ENCODE measurements at regions not wholly inside any gene's neighbourhood (a gene's known extent, or its start where the extent isn't known, plus 50 kb on each side); places are given as distances from the start of the nearest gene placed in this dataset.

DNA sequence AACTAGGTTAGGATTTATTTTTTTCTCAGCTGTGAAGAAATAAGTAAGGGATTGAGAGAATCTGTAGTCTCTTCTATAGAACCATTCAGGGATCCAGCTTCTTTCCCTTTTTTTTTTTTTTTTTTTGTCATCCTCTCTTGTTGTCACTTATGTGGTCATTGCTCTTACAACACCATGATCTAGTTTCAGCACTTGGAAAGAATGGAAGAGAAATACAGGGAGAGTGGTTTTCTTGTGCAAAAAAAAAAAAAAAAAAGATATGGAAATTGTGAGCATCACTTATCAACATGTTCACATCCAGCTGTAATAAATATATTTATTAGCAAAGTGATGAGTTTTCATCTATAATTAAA is 599.3 kb downstream of the SLC6A15 start:
- no peak for DNase-seq (ENCODE audit: extremely low spot score)
- no peak overlapping the region for H3K27ac ChIP-seq (ENCODE audit: low read depth)
- no peaks in the 10 kb centered on the region for H3K4me1 ChIP-seq (ENCODE audit: insufficient read depth)
- no peak overlapping the region for H3K4me3 ChIP-seq (ENCODE audit: low read depth, low read length)
- no peaks in the 10 kb centered on the region for H3K36me3 ChIP-seq (ENCODE audit: insufficient read depth)

DNA sequence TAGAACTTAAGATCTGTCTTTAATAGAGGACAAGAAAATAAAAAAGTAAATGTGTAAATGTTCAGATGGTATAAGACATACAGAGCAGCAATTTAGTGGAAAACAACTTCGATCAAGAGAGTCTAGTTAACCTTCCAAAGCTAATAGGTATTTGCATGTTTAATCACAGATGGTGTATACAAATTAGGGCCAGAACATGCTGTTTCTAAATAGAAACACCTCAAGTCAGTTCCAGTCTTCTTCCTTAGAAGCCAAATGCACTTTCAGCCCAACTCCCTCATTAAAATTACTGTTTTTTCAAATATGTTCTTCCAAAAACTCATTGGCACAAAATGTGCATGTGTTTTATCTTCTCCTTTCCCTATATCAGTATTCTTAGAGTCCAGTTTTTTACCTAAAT is 604.4 kb downstream of the SLC6A15 start:
- no peak overlapping the region for H3K4me3 ChIP-seq (ENCODE audit: low read depth, low read length)
- no peaks in the 10 kb centered on the region for H3K36me3 ChIP-seq (ENCODE audit: insufficient read depth)
- no peak for DNase-seq (ENCODE audit: extremely low spot score)
- no peaks in the 10 kb centered on the region for H3K4me1 ChIP-seq (ENCODE audit: insufficient read depth)
- WGBS: 89% methylated on average over 1 of the region's 1 CpG
- no peak overlapping the region for H3K27ac ChIP-seq (ENCODE audit: low read depth)

DNA sequence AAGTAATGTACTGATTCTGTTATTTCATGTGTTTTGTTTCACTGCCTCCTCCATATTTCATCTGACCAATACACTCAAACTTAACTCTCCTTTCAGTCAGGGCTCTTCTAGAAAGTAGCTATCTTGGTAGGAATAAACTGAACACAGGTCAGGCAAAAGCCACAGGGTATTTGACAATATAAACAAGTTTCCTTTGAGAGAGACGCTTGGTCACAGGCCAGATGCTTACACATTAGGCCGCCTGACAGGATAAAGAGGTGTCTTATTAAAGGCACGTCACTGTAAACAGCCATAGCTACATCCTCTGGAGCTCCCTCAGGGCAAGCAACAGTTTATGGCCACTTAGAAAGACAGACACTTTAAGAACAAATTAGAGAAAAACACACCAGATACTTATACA is 607.5 kb downstream of the SLC6A15 start:
- H3K4me3 ChIP-seq (ENCODE audit: low read depth, low read length): no peak overlapping the region
- no peak for DNase-seq (ENCODE audit: extremely low spot score)
- no peaks in the 10 kb centered on the region for H3K36me3 ChIP-seq (ENCODE audit: insufficient read depth)
- H3K27ac ChIP-seq (ENCODE audit: low read depth): no peak overlapping the region
- WGBS: 25% methylated on average over 3 of the region's 3 CpGs
- H3K4me1 ChIP-seq (ENCODE audit: insufficient read depth): no peaks in the 10 kb centered on the region

DNA sequence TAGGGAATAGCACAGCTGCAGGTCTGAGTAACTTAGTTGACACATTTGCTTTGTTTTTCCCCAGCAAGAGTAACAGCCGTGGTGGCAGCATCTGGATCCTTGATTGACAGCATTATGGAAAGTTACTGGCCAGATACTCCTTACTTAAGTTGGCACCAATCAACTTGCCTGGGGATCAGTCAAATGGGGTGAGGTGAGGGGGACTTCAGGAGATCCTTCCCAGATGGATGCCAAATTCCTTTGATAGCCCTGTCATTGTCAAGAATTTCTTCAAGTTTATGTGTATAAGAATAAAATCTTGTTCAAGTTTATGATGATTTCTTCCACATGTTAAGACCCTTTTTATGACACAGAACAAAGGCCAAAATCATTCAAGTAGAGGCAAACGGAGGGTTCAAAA is 618.4 kb downstream of the SLC6A15 start:
- no peak for DNase-seq (ENCODE audit: extremely low spot score)
- H3K4me3 ChIP-seq (ENCODE audit: low read depth, low read length): no peak overlapping the region
- 48% methylated on average over 2 of the region's 2 CpGs for WGBS
- H3K27ac ChIP-seq (ENCODE audit: low read depth): no peak overlapping the region
- no peaks in the 10 kb centered on the region for H3K36me3 ChIP-seq (ENCODE audit: insufficient read depth)
- no peaks in the 10 kb centered on the region for H3K4me1 ChIP-seq (ENCODE audit: insufficient read depth)

DNA sequence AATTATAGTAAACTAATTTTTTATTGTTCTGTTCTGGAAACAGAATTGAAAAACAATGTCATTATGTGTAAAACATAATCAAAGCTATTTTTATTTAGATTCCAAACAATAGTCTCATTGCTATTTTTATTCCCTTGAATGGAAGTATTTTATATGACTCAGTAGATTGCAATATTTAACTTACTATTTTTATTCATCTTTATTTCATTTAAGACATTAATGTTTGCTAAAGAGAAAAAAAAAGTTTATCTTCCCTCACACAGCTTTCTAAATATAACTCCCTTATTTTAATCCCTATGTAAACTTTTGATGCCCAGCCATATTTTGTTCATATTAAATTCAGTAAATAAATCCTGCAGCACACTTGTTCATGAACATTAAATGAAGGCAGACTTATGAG is 622.4 kb downstream of the SLC6A15 start:
- DNase-seq (ENCODE audit: extremely low spot score): no peak
- H3K36me3 ChIP-seq (ENCODE audit: insufficient read depth): peaks cover 3% of the 10 kb centered on the region
- H3K4me1 ChIP-seq (ENCODE audit: insufficient read depth): no peaks in the 10 kb centered on the region
- no peak overlapping the region for H3K27ac ChIP-seq (ENCODE audit: low read depth)
- H3K4me3 ChIP-seq (ENCODE audit: low read depth, low read length): no peak overlapping the region

DNA sequence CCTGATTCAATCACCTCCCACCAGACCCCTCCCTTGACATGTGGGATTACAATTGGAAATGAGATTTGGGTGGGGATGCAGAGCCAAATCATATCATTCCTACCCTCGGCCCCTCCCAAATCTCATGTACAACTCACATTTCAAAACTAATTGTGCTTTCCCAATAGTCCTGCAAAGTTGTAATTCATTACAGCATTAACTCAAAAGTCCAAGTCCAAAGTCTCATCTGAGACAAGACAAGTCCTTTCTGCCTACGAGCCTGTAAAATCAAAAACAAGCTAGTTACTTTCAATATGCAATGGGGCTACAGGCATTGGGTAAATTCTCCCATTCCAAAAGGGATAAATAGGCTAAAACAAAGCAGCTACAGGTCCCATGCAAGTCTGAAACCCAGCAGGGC is 634.6 kb downstream of the SLC6A15 start:
- H3K4me1 ChIP-seq (ENCODE audit: insufficient read depth): no peaks in the 10 kb centered on the region
- H3K27ac ChIP-seq (ENCODE audit: low read depth): no peak overlapping the region
- no peaks in the 10 kb centered on the region for H3K36me3 ChIP-seq (ENCODE audit: insufficient read depth)
- 89% methylated on average over 2 of the region's 2 CpGs for WGBS
- DNase-seq (ENCODE audit: extremely low spot score): no peak
- H3K4me3 ChIP-seq (ENCODE audit: low read depth, low read length): no peak overlapping the region

DNA sequence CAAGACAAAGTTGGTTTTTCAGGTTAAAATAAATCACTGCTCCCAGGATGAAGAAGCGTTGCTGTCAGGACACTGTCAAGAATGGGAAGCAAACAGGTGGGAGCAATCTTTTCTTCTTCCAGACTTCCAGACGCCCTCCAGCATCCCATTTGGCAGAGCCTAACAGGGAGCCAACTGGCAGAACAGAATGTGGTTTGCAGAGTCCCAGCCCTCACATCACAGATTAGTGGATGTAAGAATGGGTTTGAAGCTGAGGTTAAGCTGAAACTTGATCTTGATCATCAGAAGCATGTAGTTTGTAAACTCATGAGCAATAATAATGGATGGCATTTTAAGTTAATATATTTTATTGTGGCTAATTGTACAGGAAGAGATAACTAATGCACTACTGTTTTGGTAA is 636.4 kb downstream of the SLC6A15 start:
- Histone ChIP-seq H3K4me3 (ENCODE audit: low read depth, low read length) (no peak overlapping the region), H3K27ac (ENCODE audit: low read depth) (no peak overlapping the region), H3K4me1 (ENCODE audit: insufficient read depth) (no peaks in the 10 kb centered on the region), H3K36me3 (ENCODE audit: insufficient read depth) (no peaks in the 10 kb centered on the region)
- DNase-seq (ENCODE audit: extremely low spot score): no peak
- 55% methylated on average over 2 of the region's 2 CpGs for WGBS

DNA sequence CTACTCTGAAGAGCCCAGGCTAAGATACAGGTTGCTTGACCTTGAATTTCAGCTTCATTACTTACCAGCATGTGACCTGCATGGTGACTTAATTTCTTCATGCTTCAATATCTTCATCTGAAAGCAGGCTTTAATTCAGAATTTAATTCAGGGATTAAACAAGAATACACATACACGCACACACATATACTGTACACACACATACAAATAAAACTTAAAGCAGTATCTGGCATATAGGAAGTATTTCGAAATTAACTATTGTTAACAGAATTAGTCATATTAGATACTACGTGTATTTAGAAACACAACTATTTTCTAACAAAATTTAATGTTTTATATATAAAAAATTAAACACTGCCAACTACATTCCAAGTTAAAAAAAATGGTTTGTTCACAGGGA is 640.3 kb downstream of the SLC6A15 start:
- no peak for DNase-seq (ENCODE audit: extremely low spot score)
- Histone ChIP-seq H3K27ac (ENCODE audit: low read depth) (no peak overlapping the region), H3K36me3 (ENCODE audit: insufficient read depth) (no peaks in the 10 kb centered on the region), H3K4me3 (ENCODE audit: low read depth, low read length) (no peak overlapping the region), H3K4me1 (ENCODE audit: insufficient read depth) (no peaks in the 10 kb centered on the region)
- 91% methylated on average over 3 of the region's 3 CpGs for WGBS

DNA sequence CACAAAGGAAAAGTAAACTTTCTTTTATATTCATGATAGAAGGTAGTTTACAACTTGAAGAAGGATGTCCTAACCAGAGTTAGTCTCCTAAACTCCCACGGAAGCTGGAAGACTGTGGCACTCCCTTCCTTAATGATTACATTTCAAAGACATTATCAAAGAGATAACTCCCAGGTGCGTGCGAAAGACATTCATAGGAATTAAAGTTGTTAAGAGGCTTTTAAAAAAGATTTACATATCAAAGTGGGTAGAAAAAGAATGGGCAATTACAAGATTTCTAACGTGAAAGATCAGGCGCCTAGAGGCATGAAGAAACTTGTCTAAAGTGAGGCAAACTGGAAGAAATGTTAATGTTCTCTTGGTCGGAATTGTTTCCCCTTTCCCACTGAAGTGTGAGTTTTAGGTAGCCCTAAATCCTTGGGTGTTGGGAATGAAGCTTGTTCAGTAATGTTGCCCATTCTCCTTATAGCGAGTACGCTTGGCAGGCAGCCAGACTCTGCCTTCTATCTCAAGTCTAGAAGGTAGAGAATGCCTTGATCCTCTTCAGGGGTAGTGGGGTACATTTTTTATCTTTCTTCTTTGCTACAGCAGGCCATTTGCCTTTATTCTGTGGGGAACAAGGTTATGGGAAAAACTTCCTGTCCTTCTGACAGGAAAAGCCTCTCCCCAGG is 642.0 kb downstream of the SLC6A15 start:
- no peaks in the 10 kb centered on the region for H3K4me1 ChIP-seq (ENCODE audit: insufficient read depth)
- DNase-seq (ENCODE audit: extremely low spot score): no peak
- WGBS: 60% methylated on average over 8 of the region's 8 CpGs
- H3K27ac ChIP-seq (ENCODE audit: low read depth): no peak overlapping the region
- no peaks in the 10 kb centered on the region for H3K36me3 ChIP-seq (ENCODE audit: insufficient read depth)
- H3K4me3 ChIP-seq (ENCODE audit: low read depth, low read length): no peak overlapping the region

DNA sequence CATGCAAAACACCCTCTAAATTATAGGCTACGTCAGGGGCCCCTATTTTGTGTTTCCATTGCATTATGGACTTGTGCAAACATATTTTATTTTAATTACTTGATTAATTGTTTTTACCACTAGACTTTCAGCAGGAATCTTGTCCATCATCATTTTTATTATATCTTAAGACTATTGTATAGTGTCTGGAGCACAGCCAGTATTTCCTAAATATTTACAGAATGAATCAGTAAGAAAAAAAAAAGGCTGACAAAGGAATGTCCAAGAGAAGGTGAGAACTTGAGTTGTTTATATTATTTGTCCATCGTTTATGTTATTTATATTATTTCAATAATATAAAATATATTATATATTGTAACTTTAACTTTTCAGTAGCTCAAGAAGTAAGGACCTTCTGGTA is 664.7 kb downstream of the SLC6A15 start:
- 59% methylated on average over 2 of the region's 2 CpGs for WGBS
- Histone ChIP-seq H3K4me1 (ENCODE audit: insufficient read depth) (no peaks in the 10 kb centered on the region), H3K36me3 (ENCODE audit: insufficient read depth) (no peaks in the 10 kb centered on the region), H3K27ac (ENCODE audit: low read depth) (no peak overlapping the region), H3K4me3 (ENCODE audit: low read depth, low read length) (no peak overlapping the region)
- no peak for DNase-seq (ENCODE audit: extremely low spot score)

DNA sequence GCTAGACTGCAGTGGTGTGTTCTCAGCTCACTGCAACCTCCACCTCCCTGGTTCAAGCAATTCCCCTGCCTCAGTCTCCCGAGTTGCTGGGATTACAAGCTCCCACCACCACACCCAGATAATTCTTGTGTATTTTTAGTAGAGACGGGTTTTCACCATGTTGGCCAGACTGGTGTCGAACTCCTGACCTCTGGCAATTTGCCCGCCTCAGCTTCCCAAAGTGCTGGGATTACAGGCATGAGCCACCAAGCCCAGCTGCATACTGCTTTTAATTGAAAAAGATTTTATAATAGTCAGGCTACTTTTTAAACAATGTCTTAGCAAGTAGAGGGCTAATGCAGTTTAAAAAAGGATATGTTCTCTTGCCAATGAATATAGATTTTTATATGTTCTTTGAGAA is 668.9 kb downstream of the SLC6A15 start:
- Histone ChIP-seq H3K4me3 (ENCODE audit: low read depth, low read length) (no peak overlapping the region), H3K36me3 (ENCODE audit: insufficient read depth) (no peaks in the 10 kb centered on the region), H3K27ac (ENCODE audit: low read depth) (no peak overlapping the region), H3K4me1 (ENCODE audit: insufficient read depth) (no peaks in the 10 kb centered on the region)
- WGBS: 66% methylated on average over 4 of the region's 4 CpGs
- DNase-seq (ENCODE audit: extremely low spot score): no peak

DNA sequence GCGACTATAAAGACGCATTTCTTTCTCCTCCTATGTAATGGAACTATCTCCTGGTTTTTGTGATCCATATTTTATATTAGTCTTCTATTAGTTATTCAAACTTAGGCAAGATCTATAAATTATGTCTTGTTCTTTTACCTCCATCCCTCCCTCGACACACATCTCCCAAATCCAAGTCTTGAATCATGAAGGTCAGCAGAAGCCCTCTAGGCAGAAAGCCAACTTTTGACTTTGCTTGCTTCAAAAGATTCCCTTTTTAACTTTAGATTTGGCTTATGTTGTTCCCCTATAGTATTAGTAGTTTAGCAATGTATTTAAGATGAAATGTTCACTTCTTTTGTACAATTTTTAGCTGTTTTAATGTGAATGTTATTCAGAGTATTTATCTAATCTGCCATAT is 689.8 kb downstream of the SLC6A15 start:
- Histone ChIP-seq H3K36me3 (ENCODE audit: insufficient read depth) (no peaks in the 10 kb centered on the region), H3K4me1 (ENCODE audit: insufficient read depth) (no peaks in the 10 kb centered on the region), H3K4me3 (ENCODE audit: low read depth, low read length) (no peak overlapping the region), H3K27ac (ENCODE audit: low read depth) (no peak overlapping the region)
- WGBS: 65% methylated on average over 3 of the region's 3 CpGs
- no peak for DNase-seq (ENCODE audit: extremely low spot score)

DNA sequence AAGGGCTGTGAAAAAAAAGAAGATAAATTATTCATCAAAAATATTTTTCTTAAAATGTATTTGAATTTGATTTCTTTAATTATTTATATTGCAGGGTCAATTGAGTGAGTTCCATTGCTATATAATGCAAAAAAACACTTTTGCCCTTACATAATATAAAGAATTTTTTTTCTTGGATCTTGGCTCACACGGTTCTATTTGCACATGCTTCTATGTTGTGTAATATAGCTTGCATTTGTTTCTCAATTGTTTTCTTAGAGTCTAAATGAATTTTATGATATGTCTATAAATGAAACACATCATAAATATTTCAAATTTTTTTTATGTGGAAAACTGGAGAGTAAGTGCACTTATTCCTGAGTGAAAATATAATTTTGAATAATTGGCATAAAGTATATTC is 694.2 kb downstream of the SLC6A15 start:
- H3K36me3 ChIP-seq (ENCODE audit: insufficient read depth): no peaks in the 10 kb centered on the region
- no peak overlapping the region for H3K27ac ChIP-seq (ENCODE audit: low read depth)
- WGBS: 59% methylated on average over 1 of the region's 1 CpG
- no peaks in the 10 kb centered on the region for H3K4me1 ChIP-seq (ENCODE audit: insufficient read depth)
- no peak overlapping the region for H3K4me3 ChIP-seq (ENCODE audit: low read depth, low read length)
- no peak for DNase-seq (ENCODE audit: extremely low spot score)

DNA sequence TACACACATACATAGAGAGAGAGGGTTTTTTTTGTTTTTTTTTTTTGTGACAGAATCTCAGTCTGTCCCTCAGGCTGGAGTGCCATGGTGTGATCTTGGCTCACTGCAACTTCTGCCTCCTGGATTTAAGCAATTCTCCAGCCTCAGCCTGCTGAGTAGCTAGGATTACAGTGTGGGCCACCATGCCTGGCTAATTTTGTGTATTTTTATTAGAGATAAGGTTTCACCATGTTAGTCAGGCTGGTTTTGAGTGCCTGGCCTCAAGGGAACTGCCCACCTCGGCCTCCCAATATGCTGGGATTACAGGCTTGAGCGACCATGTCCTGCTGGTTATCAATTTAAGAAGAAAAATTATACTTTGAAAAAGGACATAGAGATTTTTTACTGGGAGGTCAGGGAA is 710.6 kb downstream of the SLC6A15 start:
- Histone ChIP-seq H3K36me3 (ENCODE audit: insufficient read depth) (no peaks in the 10 kb centered on the region), H3K4me1 (ENCODE audit: insufficient read depth) (no peaks in the 10 kb centered on the region), H3K4me3 (ENCODE audit: low read depth, low read length) (no peak overlapping the region), H3K27ac (ENCODE audit: low read depth) (no peak overlapping the region)
- DNase-seq (ENCODE audit: extremely low spot score): no peak
- WGBS: 43% methylated on average over 2 of the region's 2 CpGs

DNA sequence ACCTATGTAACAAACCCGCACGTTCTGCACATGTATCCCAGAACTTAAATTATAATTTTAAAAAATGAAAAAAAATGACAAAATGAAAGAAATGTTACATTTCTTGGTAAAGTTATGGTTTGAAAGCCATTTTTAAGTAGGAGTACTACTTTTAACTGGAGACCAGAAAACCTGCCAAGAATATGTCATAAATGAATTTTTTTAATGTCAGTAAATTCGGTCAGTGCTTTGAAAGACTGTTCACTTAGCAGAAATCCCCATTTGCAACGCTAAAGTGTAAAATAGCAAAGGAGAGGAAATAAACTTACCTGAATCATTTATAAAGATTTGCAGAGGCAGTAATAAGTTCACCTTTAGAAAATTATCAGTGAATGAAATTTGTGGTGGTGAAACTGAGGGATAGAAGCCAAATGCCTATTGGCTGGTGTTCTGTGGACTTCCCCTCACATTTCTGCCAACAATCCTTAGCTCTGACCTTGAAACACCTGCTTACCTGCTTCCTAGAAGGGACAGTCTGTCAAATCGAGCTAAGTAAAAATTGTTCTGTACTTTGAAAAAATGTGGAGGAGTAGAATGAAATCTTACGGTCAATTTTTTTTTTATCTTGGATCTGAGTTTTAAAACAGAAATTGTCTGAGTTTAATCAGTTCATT is 714.2 kb downstream of the SLC6A15 start:
- Histone ChIP-seq H3K36me3 (ENCODE audit: insufficient read depth) (no peaks in the 10 kb centered on the region), H3K27ac (ENCODE audit: low read depth) (no peak overlapping the region), H3K4me1 (ENCODE audit: insufficient read depth) (no peaks in the 10 kb centered on the region), H3K4me3 (ENCODE audit: low read depth, low read length) (no peak overlapping the region)
- 80% methylated on average over 6 of the region's 6 CpGs for WGBS
- DNase-seq (ENCODE audit: extremely low spot score): no peak
